Neural cell (in vitro differentiated cells): ENCODE measurements at regions not wholly inside any gene's neighbourhood (a gene's known extent, or its start where the extent isn't known, plus 50 kb on each side); places are given as distances from the start of the nearest gene placed in this dataset.

Source experiments
- H2AFZ ChIP-seq: fragments of 200-600, 300-800 bp; sonication (generic), shearing (Covaris generic); 2 replicates; pipeline ENCODE4 v1.6.0; 2014; ENCODE audit warnings: low read depth, mild to moderate bottlenecking, antibody characterized with exemption, low read length, moderate library complexity
- H3F3A ChIP-seq: fragments of 200-600 bp; shearing (Covaris generic); 2 replicates; pipeline ENCODE4 v1.6.1; 2016; ENCODE audit warnings: mild to moderate bottlenecking, moderate library complexity, mixed read lengths, antibody characterized with exemption, low read length; ENCODE audit not compliant: insufficient read depth, poor library complexity, severe bottlenecking
- H3K27ac ChIP-seq: fragments of 200-600, 300-800 bp; sonication (generic), shearing (Covaris generic); 2 replicates; pipeline ENCODE4 v1.5.1; 2014; ENCODE audit warnings: mild to moderate bottlenecking, low read length, moderate library complexity
- H3K27me3 ChIP-seq: fragments of 300-800, 200-600 bp; sonication (generic), shearing (Covaris generic); 2 replicates; pipeline ENCODE4 v1.6.0; 2014; ENCODE audit warnings: mild to moderate bottlenecking, low read depth, low read length, moderate library complexity; ENCODE audit not compliant: insufficient read depth
- H3K36me3 ChIP-seq: fragments of 300-800, 200-600 bp; sonication (generic), shearing (Covaris generic); 2 replicates; pipeline ENCODE4 v1.5.1; 2014; ENCODE audit warnings: mild to moderate bottlenecking, antibody characterized with exemption, low read length, moderate library complexity; ENCODE audit not compliant: insufficient read depth
- H3K4me2 ChIP-seq: fragments of 300-800, 200-600 bp; sonication (generic), shearing (Covaris generic); 2 replicates; pipeline ENCODE4 v1.6.0; 2014; ENCODE audit warnings: mild to moderate bottlenecking, low read length
- H3K4me3 ChIP-seq: fragments of 300-800, 200-600 bp; sonication (generic), shearing (Covaris generic); 2 replicates; pipeline ENCODE4 v1.5.1; 2014; ENCODE audit warnings: mild to moderate bottlenecking, low read length, moderate library complexity
- H3K79me2 ChIP-seq: fragments of 200-600 bp; shearing (Covaris generic); replicated peaks from 2 replicates; pipeline ENCODE4 v1.6.0; 2014; ENCODE audit warnings: mild to moderate bottlenecking, low read length, moderate library complexity; ENCODE audit not compliant: insufficient read depth
- H3K9ac ChIP-seq: fragments of 300-800, 200-600 bp; sonication (generic), shearing (Covaris generic); 2 replicates; pipeline ENCODE4 v1.6.1; 2016; ENCODE audit warnings: mild to moderate bottlenecking, low read length, mixed read lengths
- H3K9me2 ChIP-seq: fragments of 200-600 bp; shearing (Covaris generic); 2 replicates; pipeline ENCODE4 v1.6.1; 2016; ENCODE audit warnings: mild to moderate bottlenecking, low read length, mixed read lengths; ENCODE audit not compliant: insufficient read depth
- H3K9me3 ChIP-seq: fragments of 200-600, 300-800 bp; sonication (generic), shearing (Covaris generic); 2 replicates; pipeline ENCODE4 v1.6.1; 2016; ENCODE audit warnings: mild to moderate bottlenecking, mixed run types, low read length, moderate library complexity, mixed read lengths
- H4K20me1 ChIP-seq: fragments of 200-600 bp; shearing (Covaris generic); 2 replicates; pipeline ENCODE4 v1.6.1; 2016; ENCODE audit warnings: mild to moderate bottlenecking, mixed run types; ENCODE audit not compliant: insufficient read depth
- EP300 ChIP-seq: fragments of 450-650 bp; conservative IDR thresholded peaks from 2 replicates; pipeline ENCODE4 v1.6.1; 2014; ENCODE audit warnings: antibody characterized with exemption, mild to moderate bottlenecking, moderate library complexity; ENCODE audit not compliant: poor library complexity, severe bottlenecking
- EZH2 ChIP-seq: fragments of 200-600, 300-800 bp; shearing (Covaris generic), sonication (generic); IDR thresholded peaks from 2 replicates; pipeline ENCODE4 v1.6.1; 2014; ENCODE audit warnings: antibody characterized with exemption, low read length, borderline replicate concordance, mild to moderate bottlenecking; ENCODE audit not compliant: insufficient read depth, poor library complexity, severe bottlenecking
- MXI1 ChIP-seq: fragments of 450-650 bp; conservative IDR thresholded peaks from 2 replicates; pipeline ENCODE4 v1.6.1; 2014; ENCODE audit warnings: antibody characterized with exemption, mild to moderate bottlenecking; ENCODE audit not compliant: poor library complexity, severe bottlenecking
- POLR2AphosphoS5 ChIP-seq: IDR thresholded peaks from 2 replicates; pipeline ENCODE4 v1.6.1; 2012
- RAD21 ChIP-seq: fragments of 450-650 bp; conservative IDR thresholded peaks from 2 replicates; pipeline ENCODE4 v1.6.1; 2014; ENCODE audit warnings: antibody characterized with exemption, mild to moderate bottlenecking, moderate library complexity
- SMC3 ChIP-seq: fragments of 450-650 bp; conservative IDR thresholded peaks from 2 replicates; pipeline ENCODE4 v1.6.1; 2014; ENCODE audit warnings: antibody characterized with exemption, mild to moderate bottlenecking, moderate library complexity; ENCODE audit not compliant: poor library complexity
- TAF1 ChIP-seq: IDR thresholded peaks from 2 replicates; pipeline ENCODE4 v1.6.1; 2012; ENCODE audit warnings: low read depth
- TF ChIP-seq, protein P1 (sequence below): IDR thresholded peaks from 2 replicates; pipeline ENCODE4 v1.6.1; 2012; ENCODE audit warnings: borderline replicate concordance
- TF ChIP-seq, protein P2 (sequence below): fragments of 450-650 bp; IDR thresholded peaks from 2 replicates; pipeline ENCODE4 v1.5.1; 2014; ENCODE audit warnings: antibody characterized with exemption, mild to moderate bottlenecking, moderate library complexity; ENCODE audit not compliant: poor library complexity, severe bottlenecking

DNA sequence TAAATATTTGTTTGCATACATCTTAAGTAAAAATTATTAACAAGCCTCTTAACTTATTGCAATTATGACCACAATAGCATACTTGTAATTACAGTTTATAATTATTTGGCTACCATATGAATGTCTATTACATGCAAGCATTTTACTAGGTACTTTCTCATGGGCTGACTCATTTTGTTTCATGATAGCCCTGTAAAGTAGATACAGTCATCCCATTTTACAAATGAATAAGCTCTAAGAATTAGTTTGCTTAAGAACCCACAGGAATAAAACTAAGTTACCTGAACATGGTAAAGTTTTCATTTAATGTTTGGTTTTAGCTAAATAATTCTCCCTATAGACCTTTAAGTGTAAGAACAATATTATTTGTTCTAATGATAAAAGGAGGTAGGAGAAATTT is 126.6 kb upstream of the IZUMO3 start:
- Histone ChIP-seq H3K9me3 (no peaks in the 10 kb centered on the region), H4K20me1 (no peaks in the 10 kb centered on the region), H3K4me2 (no peak overlapping the region), H3K9ac (no peak overlapping the region), H2AFZ (no peak overlapping the region), H3K27ac (no peak overlapping the region), H3K9me2 (no peaks in the 10 kb centered on the region), H3K36me3 (no peaks in the 10 kb centered on the region), H3F3A (no peaks in the 10 kb centered on the region), H3K27me3 (no peaks in the 10 kb centered on the region), H3K79me2 (no peaks in the 10 kb centered on the region), H3K4me3 (no peak overlapping the region)
- no peak for TF ChIP-seq RAD21
- no peak for TF ChIP-seq SMC3
- no peak for TF ChIP-seq EZH2
- TF ChIP-seq EP300, result no peak
- TF ChIP-seq, protein P1, sequence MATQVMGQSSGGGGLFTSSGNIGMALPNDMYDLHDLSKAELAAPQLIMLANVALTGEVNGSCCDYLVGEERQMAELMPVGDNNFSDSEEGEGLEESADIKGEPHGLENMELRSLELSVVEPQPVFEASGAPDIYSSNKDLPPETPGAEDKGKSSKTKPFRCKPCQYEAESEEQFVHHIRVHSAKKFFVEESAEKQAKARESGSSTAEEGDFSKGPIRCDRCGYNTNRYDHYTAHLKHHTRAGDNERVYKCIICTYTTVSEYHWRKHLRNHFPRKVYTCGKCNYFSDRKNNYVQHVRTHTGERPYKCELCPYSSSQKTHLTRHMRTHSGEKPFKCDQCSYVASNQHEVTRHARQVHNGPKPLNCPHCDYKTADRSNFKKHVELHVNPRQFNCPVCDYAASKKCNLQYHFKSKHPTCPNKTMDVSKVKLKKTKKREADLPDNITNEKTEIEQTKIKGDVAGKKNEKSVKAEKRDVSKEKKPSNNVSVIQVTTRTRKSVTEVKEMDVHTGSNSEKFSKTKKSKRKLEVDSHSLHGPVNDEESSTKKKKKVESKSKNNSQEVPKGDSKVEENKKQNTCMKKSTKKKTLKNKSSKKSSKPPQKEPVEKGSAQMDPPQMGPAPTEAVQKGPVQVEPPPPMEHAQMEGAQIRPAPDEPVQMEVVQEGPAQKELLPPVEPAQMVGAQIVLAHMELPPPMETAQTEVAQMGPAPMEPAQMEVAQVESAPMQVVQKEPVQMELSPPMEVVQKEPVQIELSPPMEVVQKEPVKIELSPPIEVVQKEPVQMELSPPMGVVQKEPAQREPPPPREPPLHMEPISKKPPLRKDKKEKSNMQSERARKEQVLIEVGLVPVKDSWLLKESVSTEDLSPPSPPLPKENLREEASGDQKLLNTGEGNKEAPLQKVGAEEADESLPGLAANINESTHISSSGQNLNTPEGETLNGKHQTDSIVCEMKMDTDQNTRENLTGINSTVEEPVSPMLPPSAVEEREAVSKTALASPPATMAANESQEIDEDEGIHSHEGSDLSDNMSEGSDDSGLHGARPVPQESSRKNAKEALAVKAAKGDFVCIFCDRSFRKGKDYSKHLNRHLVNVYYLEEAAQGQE, result no peak
- no peak for TF ChIP-seq TAF1
- TF ChIP-seq, protein P2, sequence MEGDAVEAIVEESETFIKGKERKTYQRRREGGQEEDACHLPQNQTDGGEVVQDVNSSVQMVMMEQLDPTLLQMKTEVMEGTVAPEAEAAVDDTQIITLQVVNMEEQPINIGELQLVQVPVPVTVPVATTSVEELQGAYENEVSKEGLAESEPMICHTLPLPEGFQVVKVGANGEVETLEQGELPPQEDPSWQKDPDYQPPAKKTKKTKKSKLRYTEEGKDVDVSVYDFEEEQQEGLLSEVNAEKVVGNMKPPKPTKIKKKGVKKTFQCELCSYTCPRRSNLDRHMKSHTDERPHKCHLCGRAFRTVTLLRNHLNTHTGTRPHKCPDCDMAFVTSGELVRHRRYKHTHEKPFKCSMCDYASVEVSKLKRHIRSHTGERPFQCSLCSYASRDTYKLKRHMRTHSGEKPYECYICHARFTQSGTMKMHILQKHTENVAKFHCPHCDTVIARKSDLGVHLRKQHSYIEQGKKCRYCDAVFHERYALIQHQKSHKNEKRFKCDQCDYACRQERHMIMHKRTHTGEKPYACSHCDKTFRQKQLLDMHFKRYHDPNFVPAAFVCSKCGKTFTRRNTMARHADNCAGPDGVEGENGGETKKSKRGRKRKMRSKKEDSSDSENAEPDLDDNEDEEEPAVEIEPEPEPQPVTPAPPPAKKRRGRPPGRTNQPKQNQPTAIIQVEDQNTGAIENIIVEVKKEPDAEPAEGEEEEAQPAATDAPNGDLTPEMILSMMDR, result no peak
- TF ChIP-seq MXI1, result no peak
- TF ChIP-seq POLR2AphosphoS5, result no peak

DNA sequence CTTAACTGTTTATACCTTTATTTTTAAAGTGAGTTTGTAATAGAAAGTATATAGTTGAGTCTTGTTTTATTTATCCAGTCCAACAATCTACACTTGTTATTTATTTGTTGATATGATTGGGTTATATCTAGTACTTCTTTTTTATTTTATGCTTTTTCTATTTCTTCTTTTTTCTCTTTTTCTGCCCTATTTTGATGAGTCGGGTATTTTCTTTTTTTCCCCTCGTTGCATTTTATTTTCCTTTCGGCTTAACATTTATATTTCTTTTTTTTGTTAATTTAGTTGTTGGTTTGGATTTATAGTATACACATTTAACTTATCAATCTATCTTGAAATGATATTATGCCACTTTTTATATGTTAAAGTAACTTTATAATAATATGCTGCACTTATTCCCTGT is 111.7 kb upstream of the IZUMO3 start:
- no peaks in the 10 kb centered on the region for H4K20me1 ChIP-seq
- H3K36me3 ChIP-seq, result no peaks in the 10 kb centered on the region
- no peak overlapping the region for H3K27ac ChIP-seq
- H3K4me3 ChIP-seq, result no peak overlapping the region
- no peaks in the 10 kb centered on the region for H3K9me3 ChIP-seq
- no peak overlapping the region for H3K4me2 ChIP-seq
- H3K79me2 ChIP-seq, result no peaks in the 10 kb centered on the region
- no peaks in the 10 kb centered on the region for H3F3A ChIP-seq
- H3K9me2 ChIP-seq, result no peaks in the 10 kb centered on the region
- H2AFZ ChIP-seq, result no peak overlapping the region
- H3K27me3 ChIP-seq, result no peaks in the 10 kb centered on the region
- no peak overlapping the region for H3K9ac ChIP-seq
- TF ChIP-seq, protein P2, result no peak
- TF ChIP-seq POLR2AphosphoS5 (no peak), RAD21 (no peak), TAF1 (no peak), SMC3 (no peak), EP300 (no peak), MXI1 (no peak), EZH2 (no peak)
- TF ChIP-seq, protein P1, result no peak
